DOHH2 (cell line): ENCODE measurements at regions not wholly inside any gene's neighbourhood (a gene's known extent, or its start where the extent isn't known, plus 50 kb on each side); places are given as distances from the start of the nearest gene placed in this dataset.

Source experiments
- H3F3A ChIP-seq: fragments of 200-600 bp; sonication (generic), shearing (Covaris generic); 2 replicates; pipeline ENCODE4 v1.6.0; 2016; ENCODE audit warnings: antibody characterized with exemption, mild to moderate bottlenecking; ENCODE audit not compliant: control insufficient read depth, insufficient read depth
- H3K27ac ChIP-seq: fragments of 200-600 bp; sonication (generic); 2 replicates; pipeline ENCODE4 v1.5.1; 2014; ENCODE audit warnings: low read depth, mild to moderate bottlenecking, low read length, moderate library complexity
- H3K27me3 ChIP-seq: fragments of 200-600 bp; sonication (generic); 2 replicates; pipeline ENCODE4 v1.6.1; 2014; ENCODE audit warnings: mild to moderate bottlenecking, low read length, mixed read lengths; ENCODE audit not compliant: control insufficient read depth
- H3K36me3 ChIP-seq: fragments of 200-600 bp; sonication (generic); 2 replicates; pipeline ENCODE4 v1.6.1; 2014; ENCODE audit warnings: mild to moderate bottlenecking, low read length, moderate library complexity, mixed read lengths; ENCODE audit not compliant: control insufficient read depth
- H3K4me1 ChIP-seq: fragments of 200-600 bp; sonication (generic); 2 replicates; pipeline ENCODE4 v1.6.1; 2014; ENCODE audit warnings: mild to moderate bottlenecking, low read length, mixed read lengths; ENCODE audit not compliant: control insufficient read depth
- H3K4me2 ChIP-seq: fragments of 200-600 bp; sonication (generic); 2 replicates; pipeline ENCODE4 v1.6.0; 2014; ENCODE audit warnings: mild to moderate bottlenecking, low read length, moderate library complexity
- H3K4me3 ChIP-seq: fragments of 200-600 bp; sonication (generic); 2 replicates; pipeline ENCODE4 v1.5.1; 2014; ENCODE audit warnings: mild to moderate bottlenecking, low read length, mixed read lengths
- H3K79me2 ChIP-seq: fragments of 200-600 bp; sonication (generic); 2 replicates; pipeline ENCODE4 v1.6.1; 2014; ENCODE audit warnings: mild to moderate bottlenecking, low read length, mixed read lengths; ENCODE audit not compliant: control insufficient read depth
- H3K9me2 ChIP-seq: fragments of 200-600 bp; sonication (generic); replicated peaks from 2 replicates; pipeline ENCODE4 v1.6.1; 2014; ENCODE audit warnings: mild to moderate bottlenecking, low read length, mixed read lengths; ENCODE audit not compliant: control insufficient read depth
- H3K9me3 ChIP-seq: fragments of 200-600 bp; sonication (generic); 2 replicates; pipeline ENCODE4 v1.6.1; 2014; ENCODE audit warnings: antibody characterized with exemption, low read length, mixed read lengths; ENCODE audit not compliant: control insufficient read depth, insufficient read depth
- H4K20me1 ChIP-seq: fragments of 200-600 bp; sonication (generic); 2 replicates; pipeline ENCODE4 v1.6.0; 2014; ENCODE audit warnings: low read depth, mild to moderate bottlenecking, antibody characterized with exemption, low read length, moderate library complexity; ENCODE audit not compliant: control insufficient read depth, insufficient read depth
- CTCF ChIP-seq: fragments of 200-600 bp; sonication (generic); IDR thresholded peaks from one replicate; pipeline ENCODE4 v1.5.1; 2014; ENCODE audit warnings: antibody characterized with exemption, mild to moderate bottlenecking, low read depth, low read length; ENCODE audit not compliant: poor library complexity, severe bottlenecking
- EZH2phosphoT487 ChIP-seq: fragments of 200-600 bp; sonication (generic); IDR thresholded peaks from 2 replicates; pipeline ENCODE4 v1.6.1; 2017; ENCODE audit warnings: borderline replicate concordance, mild to moderate bottlenecking, antibody characterized with exemption, low read length, moderate library complexity, mixed read lengths

GRCh38 chr7:17248527-17248926 lies 49.9 kb upstream of the AHR start:
- TF ChIP-seq CTCF = no peak
- no peak for TF ChIP-seq EZH2phosphoT487
- H3K4me2 ChIP-seq = no peak overlapping the region
- no peaks in the 10 kb centered on the region for H3K4me1 ChIP-seq

More at GRCh38 chr7:17248527-17248926, 49.9 kb upstream of the AHR start:
- Histone ChIP-seq H4K20me1 (no peaks in the 10 kb centered on the region), H3K9me3 (no peaks in the 10 kb centered on the region), H3K79me2 (no peaks in the 10 kb centered on the region), H3K27ac (no peak overlapping the region), H3K36me3 (no peaks in the 10 kb centered on the region), H3K27me3 (no peaks in the 10 kb centered on the region), H3K9me2 (no peaks in the 10 kb centered on the region), H3F3A (no peaks in the 10 kb centered on the region), H3K4me3 (no peak overlapping the region)
